Bone marrow (tissue), 2 donors: ENCODE measurements at regions not wholly inside any gene's neighbourhood (a gene's known extent, or its start where the extent isn't known, plus 50 kb on each side); places are given as distances from the start of the nearest gene placed in this dataset.

Experiments used
- DNase-seq, 2 donors: peaks; one replicate each; lab custom pipeline; 2025; lab: John Stamatoyannopoulos, UW

DNA sequence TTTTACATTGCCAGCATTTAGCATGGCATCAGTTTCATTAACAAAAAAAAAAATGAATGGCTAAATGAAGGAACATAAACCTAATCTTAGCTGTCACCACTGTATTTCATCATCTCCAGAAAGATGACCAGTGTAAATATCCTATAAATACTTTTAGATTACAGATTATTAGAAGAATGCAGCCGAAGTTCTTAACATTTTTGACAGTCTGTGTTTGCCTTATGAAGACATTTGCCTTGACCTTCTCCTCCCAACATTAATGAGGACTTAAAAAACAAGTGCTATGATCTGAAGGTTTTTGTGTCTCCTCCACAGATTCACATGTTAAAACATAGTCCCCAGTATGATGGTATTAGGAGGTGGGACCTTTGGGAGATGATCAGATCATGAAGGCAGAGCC, 253.0 kb downstream of the SNAPC1 start:
- DNase-seq, result no peak

DNA sequence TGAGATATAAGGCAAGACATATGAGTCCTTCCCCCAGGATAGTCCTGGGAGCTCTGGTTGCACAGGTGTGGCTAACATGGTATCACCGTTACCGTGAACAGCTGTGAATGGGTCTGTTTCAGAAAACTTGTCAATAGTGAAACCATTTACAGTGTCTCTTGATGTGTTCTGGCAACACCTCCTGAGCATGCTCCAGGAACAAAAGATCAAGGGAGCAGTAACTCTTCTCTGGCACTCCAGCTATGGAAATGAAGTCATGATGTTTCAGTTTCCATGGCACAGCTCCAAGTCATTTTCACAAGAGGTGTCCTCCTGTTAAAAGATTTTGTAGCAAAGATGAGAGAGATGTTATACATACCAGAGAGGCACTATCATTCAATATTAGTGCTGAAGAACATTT, 253.7 kb downstream of the SNAPC1 start:
- DNase-seq, result no peak

DNA sequence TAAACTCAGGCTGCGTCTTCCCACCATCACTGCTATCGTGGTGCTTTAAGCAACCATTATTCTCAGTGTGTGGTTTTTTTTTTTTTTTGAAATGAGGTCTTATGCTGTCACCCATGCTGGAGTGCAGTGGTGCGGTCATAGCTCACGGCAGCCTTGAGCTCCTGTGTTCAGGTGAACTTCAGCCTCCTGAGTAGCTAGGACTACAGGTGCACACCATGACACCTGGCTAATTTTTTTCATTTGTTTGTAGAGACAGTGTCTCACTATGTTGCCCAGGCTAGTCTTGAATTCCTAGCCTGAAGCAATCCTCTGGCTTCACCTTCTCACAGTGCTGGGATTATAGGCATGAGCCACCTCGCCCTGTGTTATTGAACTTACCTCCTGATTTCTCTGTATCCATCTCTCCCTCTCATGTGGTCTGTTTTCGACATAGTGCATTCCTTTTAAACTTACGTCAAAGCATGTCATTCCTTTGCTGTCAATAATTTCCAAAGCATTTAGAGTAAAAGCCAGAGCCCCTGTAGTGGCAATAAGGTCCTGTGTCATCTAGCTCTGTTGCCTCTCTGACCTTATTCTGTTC, 255.5 kb downstream of the SNAPC1 start:
- no peak for DNase-seq

GRCh38 chr14:62018606-62019005, 256.4 kb downstream of the SNAPC1 start:
- no peak for DNase-seq

DNA sequence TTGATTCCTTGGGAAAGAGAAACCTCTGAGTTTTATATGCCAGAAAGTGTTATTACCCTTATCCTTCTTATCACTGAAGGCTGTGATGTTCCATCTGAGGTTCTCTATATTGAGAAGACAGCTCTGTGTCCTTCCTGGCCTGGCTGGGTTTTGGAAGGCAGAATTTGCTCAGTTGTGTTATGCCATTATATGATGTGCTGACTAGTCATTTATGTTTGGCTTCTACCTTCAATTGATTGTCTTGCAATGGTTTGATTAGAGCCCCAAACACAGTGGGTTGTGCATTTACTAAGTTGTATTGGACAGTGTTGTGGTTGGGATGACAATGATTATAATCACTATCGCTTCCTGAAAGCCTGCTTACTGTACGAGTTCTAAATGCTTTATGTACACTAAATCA, 265.7 kb downstream of the SNAPC1 start:
- DNase-seq, result no peak

- DNase-seq, result no peak
Observed at GRCh38 chr14:62029569-62029924, 267.3 kb downstream of the SNAPC1 start.

GRCh38 chr14:62030387-62030786, 268.2 kb downstream of the SNAPC1 start:
- DNase-seq, result no peak

GRCh38 chr14:62031504-62031903, 269.3 kb downstream of the SNAPC1 start:
- no peak for DNase-seq

DNA sequence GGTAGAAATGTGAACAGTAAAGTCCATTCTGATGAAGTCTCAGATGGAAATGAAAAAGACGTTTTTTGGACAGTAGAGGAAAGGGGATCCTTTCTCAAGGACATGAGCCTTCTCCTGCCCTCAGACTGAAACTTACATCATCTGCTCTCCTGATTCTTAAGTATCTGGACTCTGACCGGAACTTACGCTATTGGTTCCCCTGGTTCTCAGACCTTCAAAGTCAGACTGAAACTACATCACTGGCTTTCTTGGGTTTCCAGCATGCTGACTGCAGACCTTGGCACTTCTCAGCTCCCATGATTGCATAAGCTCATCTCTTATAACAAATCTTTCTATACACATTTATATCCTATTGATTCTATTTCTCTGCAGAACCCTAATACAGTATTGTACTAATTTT, 291.0 kb downstream of the SNAPC1 start:
- no peak for DNase-seq

GRCh38 chr14:62056789-62057188, 294.6 kb downstream of the SNAPC1 start:
- no peak for DNase-seq

GRCh38 chr14:62062645-62063044, 300.4 kb downstream of the SNAPC1 start:
- DNase-seq, result no peak

DNA sequence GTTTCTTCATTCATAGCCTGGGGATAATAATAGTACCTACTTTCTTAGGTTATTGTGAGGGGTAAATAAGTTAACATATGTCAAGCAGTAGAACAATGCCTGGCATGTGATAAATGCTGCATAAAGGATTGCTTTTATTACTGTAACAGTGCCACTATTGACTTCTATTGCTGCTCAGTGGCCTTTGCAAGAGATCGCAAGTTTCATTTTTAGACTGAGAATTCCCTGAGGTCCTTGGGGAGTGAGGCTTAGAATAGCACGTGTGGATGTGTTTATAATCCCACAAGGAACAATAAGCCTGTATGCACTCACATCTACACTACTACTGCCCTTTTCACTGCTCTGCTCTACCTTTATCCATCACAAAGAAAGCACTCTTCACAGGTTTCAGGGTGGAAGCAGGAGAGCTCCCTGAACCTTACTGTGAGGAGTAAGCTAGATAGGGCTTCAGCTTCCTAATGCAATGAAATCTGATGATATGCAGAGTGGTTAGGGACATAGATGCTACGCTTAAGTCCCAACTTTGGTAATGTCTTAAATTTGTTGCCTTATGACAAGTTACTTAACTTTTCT, 302.6 kb downstream of the SNAPC1 start:
- no peak for DNase-seq

DNA sequence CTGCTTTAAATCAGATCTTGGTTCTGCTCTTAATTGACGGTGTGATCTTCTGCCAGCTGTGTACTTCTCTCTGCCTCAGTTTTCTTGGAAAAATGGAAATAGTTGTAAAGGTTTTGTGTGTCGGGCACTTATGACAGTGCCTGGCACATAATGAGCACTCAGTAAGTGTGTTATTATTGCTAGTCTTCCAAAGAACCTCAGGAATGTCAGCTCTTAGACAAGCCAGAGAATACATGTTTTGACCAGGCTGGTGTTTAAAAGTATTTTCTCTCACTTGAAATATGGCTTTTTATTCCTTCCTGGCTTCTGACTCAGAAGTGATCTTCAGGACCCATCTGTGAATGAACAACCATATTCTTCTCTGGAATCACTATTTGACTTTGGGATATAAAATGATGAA, 304.1 kb downstream of the SNAPC1 start:
- DNase-seq, result no peak

DNA sequence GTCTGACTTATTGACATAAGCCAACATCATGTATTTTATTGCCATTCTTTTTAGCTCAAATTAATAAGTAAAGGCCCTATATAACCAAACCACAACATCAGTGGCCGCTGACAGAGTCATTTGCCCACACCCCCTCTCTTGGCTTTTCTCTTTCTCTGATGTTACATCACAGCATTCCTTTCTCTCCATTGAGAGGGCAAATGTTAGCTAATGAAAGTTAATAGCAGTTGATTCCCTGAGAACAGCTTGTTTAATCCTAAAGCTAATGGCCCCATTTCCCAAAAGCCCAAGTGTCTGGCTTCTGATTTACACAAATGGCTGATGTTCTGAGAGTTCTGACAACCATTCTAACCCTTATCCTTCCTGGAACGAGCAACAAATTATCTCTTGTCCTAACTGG, 308.8 kb downstream of the SNAPC1 start:
- DNase-seq, result no peak

DNA sequence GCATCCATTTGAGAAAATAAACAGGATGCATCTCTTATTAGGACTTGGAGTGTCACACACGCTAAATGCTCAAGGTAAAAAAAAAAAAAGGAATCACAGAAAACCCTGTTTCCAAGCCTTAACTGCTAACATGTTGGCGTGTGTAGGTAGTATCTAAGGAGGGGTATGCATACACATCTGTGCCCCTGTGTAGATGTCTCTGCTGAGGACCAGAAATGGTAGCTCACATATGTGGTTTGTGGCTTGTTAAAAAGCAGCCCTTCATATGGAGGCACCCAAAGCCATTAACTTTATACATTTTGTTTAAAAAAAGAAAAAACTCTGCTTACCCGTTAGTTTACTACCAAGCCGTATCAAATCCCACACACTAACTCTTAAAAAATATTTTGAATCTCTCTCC, 314.1 kb downstream of the SNAPC1 start:
- DNase-seq, result no peak

- no peak for DNase-seq
Observed at GRCh38 chr14:62076825-62077605, 314.8 kb downstream of the SNAPC1 start.

- no peak for DNase-seq
Observed at GRCh38 chr14:62077676-62078261, 315.5 kb downstream of the SNAPC1 start.

- no peak for DNase-seq
Observed at GRCh38 chr14:62079038-62079437, 316.8 kb downstream of the SNAPC1 start.

- no peak for DNase-seq
Observed at GRCh38 chr14:62081012-62081612, 318.9 kb downstream of the SNAPC1 start.

DNA sequence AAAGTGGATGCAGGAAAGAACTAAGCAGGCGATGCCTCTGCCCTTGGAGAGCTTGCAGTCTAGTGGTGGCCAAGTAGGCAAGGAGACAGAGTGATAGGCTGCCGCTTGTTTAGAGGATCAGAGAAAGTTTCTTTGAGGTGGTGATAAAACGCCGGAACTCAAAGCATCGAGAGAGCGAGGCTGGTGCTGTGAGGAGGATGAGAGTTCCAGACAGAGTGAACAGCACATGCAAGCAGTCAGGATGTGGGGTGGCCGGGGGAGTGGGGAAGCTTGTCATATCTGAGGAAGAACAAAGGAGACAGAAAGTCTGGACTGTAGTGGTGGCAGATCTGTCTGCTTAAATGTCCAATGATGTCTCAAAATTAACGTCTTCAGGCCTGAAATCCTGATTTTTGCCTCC, 319.7 kb downstream of the SNAPC1 start:
- no peak for DNase-seq

- no peak for DNase-seq
Observed at GRCh38 chr14:62082779-62083178, 320.6 kb downstream of the SNAPC1 start.

- no peak for DNase-seq
Observed at GRCh38 chr14:62084020-62084419, 321.8 kb downstream of the SNAPC1 start.

DNA sequence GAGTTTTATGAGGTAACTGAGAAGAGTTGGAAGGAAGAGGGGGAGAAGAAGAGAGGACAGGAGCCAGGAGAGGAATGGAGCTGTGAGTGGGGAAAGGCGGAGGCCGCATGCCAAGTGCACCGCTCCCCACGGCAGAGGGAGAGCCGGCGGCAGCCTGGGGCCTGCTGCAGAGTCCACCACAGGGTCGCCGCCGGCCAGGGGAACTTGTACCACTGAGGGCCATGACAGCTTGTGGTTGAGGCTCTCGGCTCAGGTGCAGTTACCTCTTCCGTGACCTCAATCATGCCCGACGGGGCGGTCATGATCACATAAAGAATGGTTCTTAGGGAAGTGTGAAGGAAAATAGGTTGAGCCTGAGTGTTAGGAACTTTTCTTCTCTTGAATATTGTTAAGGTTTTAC, 325.0 kb downstream of the SNAPC1 start:
- DNase-seq, result no peak
